Panc1 (cell line): ENCODE measurements at regions not wholly inside any gene's neighbourhood (a gene's known extent, or its start where the extent isn't known, plus 50 kb on each side); places are given as distances from the start of the nearest gene placed in this dataset.

ENCODE experiments used
- ATAC-seq: fragments of 200-7000 bp; cut with Tn5 transposase; 2 replicates; pipeline ENCODE4 v1.9.1; 2020; ENCODE audit warnings: mild to moderate bottlenecking, moderate library complexity
- BruUV-seq: library from RNA; stranded (reverse); fragments of 400-500 nt; replicated peaks from 2 replicates; lab custom pipeline; 2021; lab: Mats Ljungman, UMichigan
- CTCF ChIA-PET: fragments of 300-600 bp; sonication (Branson Sonifier 250); formaldehyde crosslinking; loops from one replicate; lab custom pipeline; 2022; ENCODE audit warnings: antibody characterized with exemption; lab: Charles Lee
- POLR2A ChIA-PET: fragments of 300-600 bp; sonication (Branson Sonifier 250); formaldehyde crosslinking; loops from one replicate; lab custom pipeline; 2022; ENCODE audit warnings: antibody characterized with exemption; lab: Charles Lee
- DNase-seq: peaks from one replicate; pipeline ENCODE4 v3.0.0-alpha.2; 2010; ENCODE audit warnings: low read depth, low spot score
- H3K27ac ChIP-seq: 2 replicates; pipeline ENCODE4 v1.5.1; 2011; ENCODE audit warnings: mild to moderate bottlenecking, low read length, inconsistent platforms
- H3K27me3 ChIP-seq: fragments of 200-500 bp; sonication (Bioruptor generic); 2 replicates; pipeline ENCODE4 v1.6.0; 2014; ENCODE audit warnings: low read length, inconsistent platforms; ENCODE audit not compliant: control insufficient read depth, insufficient read depth
- H3K36me3 ChIP-seq: fragments of 200-500 bp; sonication (Bioruptor generic); 2 replicates; pipeline ENCODE4 v1.5.1; 2014; ENCODE audit warnings: inconsistent platforms, mild to moderate bottlenecking, low read length, moderate library complexity; ENCODE audit not compliant: control insufficient read depth, insufficient read depth
- H3K4me1 ChIP-seq: 2 replicates; pipeline ENCODE4 v1.5.1; 2011; ENCODE audit warnings: inconsistent platforms, mild to moderate bottlenecking, low read length, moderate library complexity; ENCODE audit not compliant: control insufficient read depth, insufficient read depth
- H3K4me3 ChIP-seq, 2 experiments: 2 replicates each; pipeline ENCODE4 v1.5.1; 2011 to 2012; ENCODE audit warnings: low read depth in 2 of 2, low read length in 2 of 2, mild to moderate bottlenecking in 2 of 2, inconsistent platforms in 1 of 2, moderate library complexity in 1 of 2
- H3K9me3 ChIP-seq: fragments of 200-500 bp; sonication (Bioruptor generic); 2 replicates; pipeline ENCODE4 v1.5.1; 2014; ENCODE audit warnings: low read depth, mild to moderate bottlenecking, inconsistent platforms, low read length, moderate library complexity; ENCODE audit not compliant: control insufficient read depth, insufficient read depth
- POLR2AphosphoS5 ChIP-seq: IDR thresholded peaks from 2 replicates; pipeline ENCODE4 v1.6.1; 2012; ENCODE audit warnings: mild to moderate bottlenecking, low read depth, low read length, moderate library complexity
- SIN3A ChIP-seq: IDR thresholded peaks from 2 replicates; pipeline ENCODE4 v1.6.1; 2012; ENCODE audit warnings: low read depth, mild to moderate bottlenecking, low read length, moderate library complexity, borderline replicate concordance; ENCODE audit not compliant: insufficient read depth
- TCF7L2 ChIP-seq: IDR thresholded peaks from 2 replicates; pipeline ENCODE4 v1.6.1; 2011; ENCODE audit warnings: mild to moderate bottlenecking, low read depth, low read length, inconsistent platforms
- in situ Hi-C: cut with HindIII; loops from 2 replicates; pipeline ENCODE4 v1.10.0; 2016; ENCODE audit warnings: low sequenced_read_pairs, low pct_unique_long_range_greater_than_20kb
- intact Hi-C: fragments of 100-400 bp; cut with micrococcal nuclease; formaldehyde crosslinking; loops from one replicate; pipeline ENCODE4 v1.10.0; 2022; ENCODE audit not compliant: unreplicated experiment
- TF ChIP-seq, protein P1 (sequence below), 2 experiments: IDR thresholded peaks; 2 replicates each; pipeline ENCODE4 v1.6.1; 2011 to 2012; ENCODE audit warnings: low read depth in 2 of 2, control low read depth in 1 of 2, low read length in 1 of 2, mild to moderate bottlenecking in 1 of 2, moderate library complexity in 1 of 2; ENCODE audit not compliant: insufficient read depth in 1 of 2
- TF ChIP-seq, protein P2 (sequence below): fragments of 450-650 bp; IDR thresholded peaks from 2 replicates; pipeline ENCODE4 v1.5.1; 2017; ENCODE audit warnings: mild to moderate bottlenecking

DNA sequence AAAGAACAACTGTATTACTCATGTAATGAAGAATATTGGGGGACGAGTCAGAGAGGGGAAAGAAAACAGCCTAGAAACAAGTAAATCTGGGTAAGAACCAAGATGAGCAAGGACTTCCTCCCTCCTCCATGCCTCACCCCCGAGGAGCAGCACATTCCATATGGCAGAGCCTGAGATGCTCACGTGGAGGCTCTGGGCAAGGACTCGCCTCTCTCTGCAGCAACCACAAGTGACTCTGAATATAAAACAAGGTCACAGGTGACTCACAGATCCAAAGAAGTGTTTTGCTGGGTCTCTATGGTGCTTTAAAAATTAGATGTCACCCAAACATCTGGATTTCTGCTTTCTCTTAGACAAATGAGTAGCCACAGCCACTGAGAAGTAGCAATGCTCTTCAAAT lies 453.0 kb upstream of the SULF2 start:
- in situ Hi-C loops (no loop called here), intact Hi-C loops (no loop called here)
- POLR2A ChIA-PET, result no interaction called here
- Histone ChIP-seq H3K4me3 (no peak overlapping the region), H3K27ac (no peak overlapping the region), H3K4me1 (no peaks in the 10 kb centered on the region), H3K9me3 (no peaks in the 10 kb centered on the region), H3K36me3 (no peaks in the 10 kb centered on the region), H3K27me3 (no peaks in the 10 kb centered on the region; the same call in 1 of the 2 replicates)
- DNase-seq (no peak), ATAC-seq (no peak)
- CTCF ChIA-PET, result no interaction called here
- no TSS peak for BruUV-seq
- TF ChIP-seq SIN3A (no peak), POLR2AphosphoS5 (no peak), TCF7L2 (no peak)
- TF ChIP-seq, protein P1, sequence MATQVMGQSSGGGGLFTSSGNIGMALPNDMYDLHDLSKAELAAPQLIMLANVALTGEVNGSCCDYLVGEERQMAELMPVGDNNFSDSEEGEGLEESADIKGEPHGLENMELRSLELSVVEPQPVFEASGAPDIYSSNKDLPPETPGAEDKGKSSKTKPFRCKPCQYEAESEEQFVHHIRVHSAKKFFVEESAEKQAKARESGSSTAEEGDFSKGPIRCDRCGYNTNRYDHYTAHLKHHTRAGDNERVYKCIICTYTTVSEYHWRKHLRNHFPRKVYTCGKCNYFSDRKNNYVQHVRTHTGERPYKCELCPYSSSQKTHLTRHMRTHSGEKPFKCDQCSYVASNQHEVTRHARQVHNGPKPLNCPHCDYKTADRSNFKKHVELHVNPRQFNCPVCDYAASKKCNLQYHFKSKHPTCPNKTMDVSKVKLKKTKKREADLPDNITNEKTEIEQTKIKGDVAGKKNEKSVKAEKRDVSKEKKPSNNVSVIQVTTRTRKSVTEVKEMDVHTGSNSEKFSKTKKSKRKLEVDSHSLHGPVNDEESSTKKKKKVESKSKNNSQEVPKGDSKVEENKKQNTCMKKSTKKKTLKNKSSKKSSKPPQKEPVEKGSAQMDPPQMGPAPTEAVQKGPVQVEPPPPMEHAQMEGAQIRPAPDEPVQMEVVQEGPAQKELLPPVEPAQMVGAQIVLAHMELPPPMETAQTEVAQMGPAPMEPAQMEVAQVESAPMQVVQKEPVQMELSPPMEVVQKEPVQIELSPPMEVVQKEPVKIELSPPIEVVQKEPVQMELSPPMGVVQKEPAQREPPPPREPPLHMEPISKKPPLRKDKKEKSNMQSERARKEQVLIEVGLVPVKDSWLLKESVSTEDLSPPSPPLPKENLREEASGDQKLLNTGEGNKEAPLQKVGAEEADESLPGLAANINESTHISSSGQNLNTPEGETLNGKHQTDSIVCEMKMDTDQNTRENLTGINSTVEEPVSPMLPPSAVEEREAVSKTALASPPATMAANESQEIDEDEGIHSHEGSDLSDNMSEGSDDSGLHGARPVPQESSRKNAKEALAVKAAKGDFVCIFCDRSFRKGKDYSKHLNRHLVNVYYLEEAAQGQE (IDR thresholded peaks at IDR 0.05; ENCODE audit: insufficient read depth in 1 of 2, low read depth in 2 of 2, low read length in 1 of 2), result no peak
- TF ChIP-seq, protein P2, sequence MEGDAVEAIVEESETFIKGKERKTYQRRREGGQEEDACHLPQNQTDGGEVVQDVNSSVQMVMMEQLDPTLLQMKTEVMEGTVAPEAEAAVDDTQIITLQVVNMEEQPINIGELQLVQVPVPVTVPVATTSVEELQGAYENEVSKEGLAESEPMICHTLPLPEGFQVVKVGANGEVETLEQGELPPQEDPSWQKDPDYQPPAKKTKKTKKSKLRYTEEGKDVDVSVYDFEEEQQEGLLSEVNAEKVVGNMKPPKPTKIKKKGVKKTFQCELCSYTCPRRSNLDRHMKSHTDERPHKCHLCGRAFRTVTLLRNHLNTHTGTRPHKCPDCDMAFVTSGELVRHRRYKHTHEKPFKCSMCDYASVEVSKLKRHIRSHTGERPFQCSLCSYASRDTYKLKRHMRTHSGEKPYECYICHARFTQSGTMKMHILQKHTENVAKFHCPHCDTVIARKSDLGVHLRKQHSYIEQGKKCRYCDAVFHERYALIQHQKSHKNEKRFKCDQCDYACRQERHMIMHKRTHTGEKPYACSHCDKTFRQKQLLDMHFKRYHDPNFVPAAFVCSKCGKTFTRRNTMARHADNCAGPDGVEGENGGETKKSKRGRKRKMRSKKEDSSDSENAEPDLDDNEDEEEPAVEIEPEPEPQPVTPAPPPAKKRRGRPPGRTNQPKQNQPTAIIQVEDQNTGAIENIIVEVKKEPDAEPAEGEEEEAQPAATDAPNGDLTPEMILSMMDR, result no peak

DNA sequence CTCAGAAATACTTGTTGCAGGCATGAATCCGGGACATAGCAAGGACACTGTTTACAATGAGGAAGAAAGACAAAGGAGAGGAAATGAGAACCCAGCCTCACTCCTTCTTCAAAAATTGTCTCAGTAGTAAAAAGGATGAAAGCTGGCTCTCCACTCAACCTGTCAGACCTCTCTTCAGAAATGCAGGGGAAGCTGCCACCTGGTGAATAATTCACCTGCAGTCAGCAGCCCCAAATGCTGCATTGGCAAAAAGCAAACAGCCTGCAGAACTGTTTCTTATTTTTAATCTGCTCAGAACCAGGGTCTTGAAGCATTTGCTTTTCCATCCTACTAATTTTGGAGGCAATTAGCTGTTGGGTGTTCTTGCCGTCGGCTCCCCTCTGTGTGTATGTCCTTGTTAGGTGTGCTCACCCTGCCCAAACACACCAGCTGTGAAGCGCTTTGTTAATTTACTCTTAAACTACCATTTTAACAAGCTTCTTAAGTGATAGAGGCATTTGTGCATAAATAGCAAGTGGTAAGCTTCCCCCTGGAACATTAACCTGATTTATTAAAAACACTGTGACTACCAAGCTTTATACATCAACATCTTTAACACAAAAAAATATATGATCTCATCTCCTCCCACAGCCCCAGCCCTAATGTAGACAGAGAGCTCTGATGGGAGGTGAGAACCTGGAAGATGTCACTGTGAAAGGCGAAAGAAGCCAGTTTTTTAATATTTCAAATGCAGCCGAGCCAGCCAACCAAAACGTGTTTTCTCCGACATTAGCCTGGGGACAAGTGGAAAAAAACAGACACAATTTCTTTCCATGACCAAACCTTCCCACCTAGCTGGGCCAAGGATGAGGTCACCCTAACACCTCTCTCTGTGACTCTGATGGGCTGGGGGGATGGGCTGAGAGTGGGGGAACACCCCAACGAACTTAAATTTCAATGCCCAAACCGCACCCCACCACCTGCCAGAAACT lies 451.0 kb upstream of the SULF2 start:
- CTCF ChIA-PET, result no interaction called here
- TF ChIP-seq, protein P1 (IDR thresholded peaks at IDR 0.05; ENCODE audit: insufficient read depth in 1 of 2, low read depth in 2 of 2, low read length in 1 of 2), result no peak
- TF ChIP-seq SIN3A (no peak), TCF7L2 (no peak), POLR2AphosphoS5 (no peak)
- TF ChIP-seq, protein P2, result no peak
- Histone ChIP-seq H3K4me1 (no peaks in the 10 kb centered on the region), H3K4me3 (no peak overlapping the region), H3K36me3 (no peaks in the 10 kb centered on the region), H3K9me3 (no peaks in the 10 kb centered on the region), H3K27ac (no peak overlapping the region), H3K27me3 (no peaks in the 10 kb centered on the region; the same call in 1 of the 2 replicates)
- DNase-seq (no peak), ATAC-seq (no peak)
- in situ Hi-C loops (no loop called here), intact Hi-C loops (no loop called here)
- POLR2A ChIA-PET, result no interaction called here
- no TSS peak for BruUV-seq
